PC-3 (cell line): ENCODE measurements at regions not wholly inside any gene's neighbourhood (a gene's known extent, or its start where the extent isn't known, plus 50 kb on each side); places are given as distances from the start of the nearest gene placed in this dataset.

Experiments
- ATAC-seq: fragments of 200-7000 bp; cut with Tn5 transposase; 2 replicates; pipeline ENCODE4 v1.9.1; 2020; ENCODE audit warnings: mild to moderate bottlenecking, moderate library complexity
- BruUV-seq: library from RNA; stranded (reverse); fragments of 400-500 nt; replicated peaks from 2 replicates; lab custom pipeline; 2021; lab: Mats Ljungman, UMichigan
- CTCF ChIA-PET: fragments of 300-600 bp; sonication (Branson Sonifier 250); formaldehyde crosslinking; loops from one replicate; lab custom pipeline; 2022; ENCODE audit warnings: antibody characterized with exemption; lab: Charles Lee
- POLR2A ChIA-PET: fragments of 300-600 bp; sonication (Branson Sonifier 250); formaldehyde crosslinking; loops from one replicate; lab custom pipeline; 2022; ENCODE audit warnings: antibody characterized with exemption; ENCODE audit not compliant: unreplicated experiment; lab: Charles Lee
- DNase-seq: peaks from one replicate; pipeline ENCODE4 v3.0.0-alpha.2; 2015
- H2AFZ ChIP-seq: fragments of 300-600 bp; sonication (generic); 2 replicates; pipeline ENCODE4 v1.6.0; 2016; ENCODE audit warnings: antibody characterized with exemption, low read length
- H3F3A ChIP-seq: fragments of 300-600 bp; sonication (generic); one replicate; pipeline ENCODE4 v1.6.0; 2017; ENCODE audit warnings: antibody characterized with exemption, low read length, control low read depth, mild to moderate bottlenecking; ENCODE audit not compliant: unreplicated experiment
- H3K27ac ChIP-seq: fragments of 300-600 bp; sonication (generic); 2 replicates; pipeline ENCODE4 v1.5.1; 2016; ENCODE audit warnings: mild to moderate bottlenecking, low read length
- H3K27me3 ChIP-seq: fragments of 300-600 bp; sonication (generic); 2 replicates; pipeline ENCODE4 v1.6.1; 2016; ENCODE audit warnings: low read length, mixed read lengths
- H3K36me3 ChIP-seq: fragments of 300-600 bp; sonication (generic); 2 replicates; pipeline ENCODE4 v1.6.1; 2016; ENCODE audit warnings: low read depth, mixed run types, low read length, mixed read lengths
- H3K4me1 ChIP-seq: fragments of 300-600 bp; sonication (generic); 2 replicates; pipeline ENCODE4 v1.5.1; 2016; ENCODE audit warnings: low read length; ENCODE audit not compliant: insufficient read depth
- H3K4me2 ChIP-seq: fragments of 300-600 bp; sonication (generic); 2 replicates; pipeline ENCODE4 v1.6.0; 2016; ENCODE audit warnings: low read length
- H3K4me3 ChIP-seq: fragments of 300-600 bp; sonication (generic); 2 replicates; pipeline ENCODE4 v1.5.1; 2016; ENCODE audit warnings: mild to moderate bottlenecking, low read length, mixed read lengths
- H3K79me2 ChIP-seq: fragments of 300-600 bp; sonication (generic); 2 replicates; pipeline ENCODE4 v1.6.1; 2017; ENCODE audit warnings: low read length, mixed read lengths
- H3K9ac ChIP-seq: fragments of 300-600 bp; sonication (generic); 2 replicates; pipeline ENCODE4 v1.6.0; 2016; ENCODE audit warnings: mild to moderate bottlenecking, low read length
- H3K9me2 ChIP-seq: fragments of 300-600 bp; sonication (generic); replicated peaks from 2 replicates; pipeline ENCODE4 v1.6.1; 2016; ENCODE audit warnings: mixed run types, low read length, mixed read lengths
- H3K9me3 ChIP-seq: fragments of 300-600 bp; sonication (generic); 2 replicates; pipeline ENCODE4 v1.6.1; 2016; ENCODE audit warnings: low read length, mixed read lengths
- H4K20me1 ChIP-seq: fragments of 300-600 bp; sonication (generic); 2 replicates; pipeline ENCODE4 v1.6.1; 2016; ENCODE audit warnings: low read length, mixed read lengths
- EZH2 ChIP-seq: fragments of 300-600 bp; sonication (generic); IDR thresholded peaks from one replicate; pipeline ENCODE4 v1.6.1; 2017; ENCODE audit warnings: antibody characterized with exemption, mild to moderate bottlenecking, low read length; ENCODE audit not compliant: unreplicated experiment
- EZH2phosphoT487 ChIP-seq: fragments of 300-600 bp; sonication (generic); IDR thresholded peaks from 2 replicates; pipeline ENCODE4 v1.6.1; 2018; ENCODE audit warnings: mild to moderate bottlenecking, antibody characterized with exemption, low read length, borderline replicate concordance
- intact Hi-C: fragments of 100-400 bp; cut with micrococcal nuclease; formaldehyde crosslinking; loops from 2 replicates; pipeline ENCODE4 v1.9.0; 2023
- TF ChIP-seq, protein P1 (sequence below): fragments of 300-600 bp; sonication (generic); conservative IDR thresholded peaks from 2 replicates; pipeline ENCODE4 v1.5.1; 2017; ENCODE audit warnings: antibody characterized with exemption, low read depth, mild to moderate bottlenecking, low read length

DNA sequence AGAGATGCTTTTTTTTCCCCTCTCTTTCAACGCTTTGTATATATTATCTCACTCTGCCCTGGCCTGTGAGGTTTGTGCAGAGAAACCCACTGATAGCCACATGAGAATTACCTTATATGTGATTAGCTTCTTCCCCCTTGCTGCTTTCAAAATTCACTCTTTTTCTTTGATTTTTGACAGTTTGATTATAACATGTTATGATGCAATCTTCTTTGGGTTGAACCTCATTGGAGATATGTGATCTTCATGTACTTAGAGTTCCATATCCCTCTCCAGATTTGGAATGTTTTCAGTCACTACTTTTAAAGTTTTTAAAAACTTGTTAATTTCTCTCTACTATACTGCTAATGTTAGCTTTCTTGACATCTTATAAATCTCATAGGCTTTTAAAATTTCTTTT, 479.5 kb upstream of the AGA start:
- Histone ChIP-seq H3K9me2 (no peaks in the 10 kb centered on the region), H4K20me1 (no peaks in the 10 kb centered on the region), H3K4me1 (no peaks in the 10 kb centered on the region), H3K9ac (no peak overlapping the region), H3K27me3 (no peaks in the 10 kb centered on the region), H3K9me3 (no peaks in the 10 kb centered on the region), H3K36me3 (no peaks in the 10 kb centered on the region), H3K4me2 (no peak overlapping the region), H3K4me3 (no peak overlapping the region), H3K79me2 (no peaks in the 10 kb centered on the region), H3F3A (no peaks in the 10 kb centered on the region), H2AFZ (no peak overlapping the region), H3K27ac (no peak overlapping the region)
- ChIA-PET CTCF (no interaction called here), POLR2A (no interaction called here)
- TF ChIP-seq EZH2, result no peak
- no peak for TF ChIP-seq EZH2phosphoT487
- TF ChIP-seq, protein P1, sequence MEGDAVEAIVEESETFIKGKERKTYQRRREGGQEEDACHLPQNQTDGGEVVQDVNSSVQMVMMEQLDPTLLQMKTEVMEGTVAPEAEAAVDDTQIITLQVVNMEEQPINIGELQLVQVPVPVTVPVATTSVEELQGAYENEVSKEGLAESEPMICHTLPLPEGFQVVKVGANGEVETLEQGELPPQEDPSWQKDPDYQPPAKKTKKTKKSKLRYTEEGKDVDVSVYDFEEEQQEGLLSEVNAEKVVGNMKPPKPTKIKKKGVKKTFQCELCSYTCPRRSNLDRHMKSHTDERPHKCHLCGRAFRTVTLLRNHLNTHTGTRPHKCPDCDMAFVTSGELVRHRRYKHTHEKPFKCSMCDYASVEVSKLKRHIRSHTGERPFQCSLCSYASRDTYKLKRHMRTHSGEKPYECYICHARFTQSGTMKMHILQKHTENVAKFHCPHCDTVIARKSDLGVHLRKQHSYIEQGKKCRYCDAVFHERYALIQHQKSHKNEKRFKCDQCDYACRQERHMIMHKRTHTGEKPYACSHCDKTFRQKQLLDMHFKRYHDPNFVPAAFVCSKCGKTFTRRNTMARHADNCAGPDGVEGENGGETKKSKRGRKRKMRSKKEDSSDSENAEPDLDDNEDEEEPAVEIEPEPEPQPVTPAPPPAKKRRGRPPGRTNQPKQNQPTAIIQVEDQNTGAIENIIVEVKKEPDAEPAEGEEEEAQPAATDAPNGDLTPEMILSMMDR, result no peak
- intact Hi-C loops, result no loop called here
- ATAC-seq (no peak), DNase-seq (no peak)
- BruUV-seq, result no TSS peak

DNA sequence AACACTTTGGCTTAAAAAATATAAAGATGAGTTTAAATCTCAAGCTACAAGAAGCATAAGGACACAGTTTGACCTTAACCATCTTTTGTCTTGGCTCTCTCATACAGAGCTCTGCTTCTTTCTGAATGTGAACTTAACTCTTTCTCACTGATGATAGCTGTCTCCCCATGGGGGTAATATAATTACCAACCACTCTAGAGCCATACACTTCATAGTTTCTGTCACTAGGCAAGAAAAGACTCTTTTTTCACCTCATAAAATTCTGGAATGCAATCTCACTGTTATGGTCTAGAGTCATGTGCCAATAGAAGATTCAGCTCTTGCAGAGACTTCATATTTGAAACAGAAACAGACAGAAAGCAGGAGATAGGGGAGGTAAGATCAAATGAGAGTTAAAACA, 481.7 kb upstream of the AGA start:
- TF ChIP-seq EZH2, result no peak
- TF ChIP-seq, protein P1, result no peak
- TF ChIP-seq EZH2phosphoT487, result no peak
- H3K4me3 ChIP-seq, result no peak overlapping the region
- no peaks in the 10 kb centered on the region for H3K9me2 ChIP-seq
- intact Hi-C loops, result no loop called here
- no peaks in the 10 kb centered on the region for H3K79me2 ChIP-seq
- no peak overlapping the region for H2AFZ ChIP-seq
- no peaks in the 10 kb centered on the region for H3K27me3 ChIP-seq
- H3F3A ChIP-seq, result no peaks in the 10 kb centered on the region
- H3K27ac ChIP-seq, result no peak overlapping the region
- no peaks in the 10 kb centered on the region for H4K20me1 ChIP-seq
- no peak overlapping the region for H3K9ac ChIP-seq
- no peaks in the 10 kb centered on the region for H3K4me1 ChIP-seq
- BruUV-seq, result no TSS peak
- CTCF ChIA-PET, result no interaction called here
- ATAC-seq (no peak), DNase-seq (no peak)
- POLR2A ChIA-PET, result no interaction called here
- no peaks in the 10 kb centered on the region for H3K9me3 ChIP-seq
- no peaks in the 10 kb centered on the region for H3K36me3 ChIP-seq
- no peak overlapping the region for H3K4me2 ChIP-seq

DNA sequence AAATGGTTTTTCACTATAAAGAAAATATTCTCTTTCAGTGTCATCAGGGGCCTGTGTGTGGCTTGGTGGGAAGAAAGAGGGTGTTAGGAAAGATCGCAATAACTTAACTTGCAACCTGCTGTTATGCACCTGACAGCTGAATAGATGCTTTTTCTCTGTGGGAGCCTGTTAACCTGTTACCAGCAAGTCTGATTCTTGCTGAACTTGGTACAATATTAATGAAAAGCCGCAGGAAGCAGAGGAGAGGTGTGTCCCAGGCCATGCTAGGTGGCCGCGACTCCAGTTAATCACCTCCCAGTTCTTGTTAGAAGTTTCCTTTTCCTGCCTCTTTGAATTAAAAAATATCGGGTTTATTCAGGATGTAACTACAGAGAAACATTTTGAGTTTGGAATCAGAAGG, 494.8 kb upstream of the AGA start:
- Histone ChIP-seq H3K4me1 (no peaks in the 10 kb centered on the region), H3F3A (no peaks in the 10 kb centered on the region), H3K79me2 (no peaks in the 10 kb centered on the region), H3K9me2 (no peaks in the 10 kb centered on the region), H3K9ac (no peak overlapping the region), H3K9me3 (no peaks in the 10 kb centered on the region), H2AFZ (no peak overlapping the region), H3K27me3 (no peaks in the 10 kb centered on the region), H3K4me3 (no peak overlapping the region), H4K20me1 (no peaks in the 10 kb centered on the region), H3K4me2 (no peak overlapping the region), H3K27ac (no peak overlapping the region), H3K36me3 (no peaks in the 10 kb centered on the region)
- POLR2A ChIA-PET, result no interaction called here
- intact Hi-C loops, result no loop called here
- CTCF ChIA-PET, result no interaction called here
- BruUV-seq, result no TSS peak
- no peak for TF ChIP-seq EZH2
- no peak for TF ChIP-seq EZH2phosphoT487
- DNase-seq (no peak), ATAC-seq (no peak)
